IMR-90 (cell line): ENCODE measurements at regions not wholly inside any gene's neighbourhood (a gene's known extent, or its start where the extent isn't known, plus 50 kb on each side); places are given as distances from the start of the nearest gene placed in this dataset.

Source experiments
- ATAC-seq: fragments of 200-7000 bp; cut with Tn5 transposase; 2 replicates; pipeline ENCODE4 v1.9.1; 2020; ENCODE audit warnings: low read depth, mild to moderate bottlenecking, moderate library complexity
- BruUV-seq: library from RNA; stranded (reverse); fragments of 400-500 nt; replicated peaks from 2 replicates; lab custom pipeline; 2021; lab: Mats Ljungman, UMichigan
- CTCF ChIA-PET: fragments of 300-600 bp; formaldehyde crosslinking; extraction: SDS; loops from one replicate; lab custom pipeline; 2021; ENCODE audit warnings: antibody characterized with exemption; lab: Yijun Ruan, JAX
- POLR2A ChIA-PET: fragments of 300-600 bp; sonication (Branson Sonifier 250); formaldehyde crosslinking; loops from one replicate; lab custom pipeline; 2022; ENCODE audit warnings: antibody characterized with exemption; ENCODE audit not compliant: unreplicated experiment; lab: Charles Lee
- DNase-seq: peaks from one replicate; pipeline ENCODE4 v3.0.0; 2013
- H2AFZ ChIP-seq: replicated peaks from 2 replicates; pipeline ENCODE3; 2013; ENCODE audit warnings: low read length, mild to moderate bottlenecking; ENCODE audit not compliant: poor library complexity
- H2AK5ac ChIP-seq: 2 replicates; pipeline ENCODE4 v1.6.1; 2013; ENCODE audit warnings: low read depth, low read length, inconsistent platforms
- H2AK9ac ChIP-seq: replicated peaks from 2 replicates; pipeline ENCODE3; 2013; ENCODE audit warnings: mild to moderate bottlenecking, low read depth, low read length, moderate library complexity; ENCODE audit not compliant: poor library complexity
- H2BK120ac ChIP-seq: 2 replicates; pipeline ENCODE4 v1.6.1; 2013; ENCODE audit warnings: low read depth, low read length, inconsistent platforms
- H2BK15ac ChIP-seq: 3 replicates; pipeline ENCODE4 v1.6.1; 2013; ENCODE audit warnings: low read depth, low read length, inconsistent platforms
- H2BK20ac ChIP-seq: 2 replicates; pipeline ENCODE4 v1.6.1; 2013; ENCODE audit warnings: low read depth, mild to moderate bottlenecking, inconsistent platforms, low read length, moderate library complexity
- H2BK5ac ChIP-seq: 2 replicates; pipeline ENCODE4 v1.6.1; 2013; ENCODE audit warnings: mild to moderate bottlenecking, low read depth, low read length, inconsistent platforms; ENCODE audit not compliant: poor library complexity, severe bottlenecking
- H3K14ac ChIP-seq: replicated peaks from 2 replicates; pipeline ENCODE4 v1.6.1; 2013; ENCODE audit warnings: low read depth, low read length, inconsistent platforms
- H3K18ac ChIP-seq: 2 replicates; pipeline ENCODE4 v1.6.1; 2013; ENCODE audit warnings: low read depth, low read length, control low read depth
- H3K23ac ChIP-seq: 2 replicates; pipeline ENCODE4 v1.6.1; 2013; ENCODE audit warnings: low read depth, low read length, inconsistent platforms
- H3K27ac ChIP-seq: 2 replicates; pipeline ENCODE4 v1.5.1; 2013; ENCODE audit warnings: mild to moderate bottlenecking, control low read depth, low read length; ENCODE audit not compliant: insufficient read depth
- H3K27me3 ChIP-seq: 2 replicates; pipeline ENCODE4 v1.6.1; 2013; ENCODE audit warnings: low read length; ENCODE audit not compliant: control insufficient read depth, insufficient read depth
- H3K36me3 ChIP-seq: 2 replicates; pipeline ENCODE4 v1.6.1; 2013; ENCODE audit warnings: low read length, mixed read lengths; ENCODE audit not compliant: control insufficient read depth, insufficient read depth
- H3K4ac ChIP-seq: 2 replicates; pipeline ENCODE4 v1.6.1; 2013; ENCODE audit warnings: low read depth, low read length, inconsistent platforms
- H3K4me1 ChIP-seq: 2 replicates; pipeline ENCODE4 v1.6.1; 2013; ENCODE audit warnings: low read length, mixed read lengths; ENCODE audit not compliant: control insufficient read depth, insufficient read depth
- H3K4me2 ChIP-seq: 2 replicates; pipeline ENCODE4 v1.6.1; 2013; ENCODE audit warnings: low read depth, mild to moderate bottlenecking, control low read depth, low read length, moderate library complexity
- H3K4me3 ChIP-seq: 2 replicates; pipeline ENCODE4 v1.5.1; 2013; ENCODE audit warnings: low read depth, mild to moderate bottlenecking, control low read depth, low read length, moderate library complexity; ENCODE audit not compliant: insufficient read depth
- H3K56ac ChIP-seq: 2 replicates; pipeline ENCODE4 v1.6.1; 2013; ENCODE audit warnings: low read length, inconsistent platforms; ENCODE audit not compliant: insufficient read depth; ENCODE audit errors: extremely low read depth
- H3K79me1 ChIP-seq, 2 experiments: 2 replicates each; pipeline ENCODE4 v1.6.1; 2013; ENCODE audit warnings: low read length in 2 of 2, inconsistent platforms in 1 of 2, low read depth in 1 of 2
- H3K9ac ChIP-seq: 2 replicates; pipeline ENCODE4 v1.6.1; 2013; ENCODE audit warnings: low read depth, low read length, control low read depth
- H3K9me1 ChIP-seq: 2 replicates; pipeline ENCODE4 v1.6.1; 2013; ENCODE audit warnings: low read length, inconsistent platforms; ENCODE audit not compliant: insufficient read depth
- H3K9me3 ChIP-seq: 2 replicates; pipeline ENCODE4 v1.6.1; 2013; ENCODE audit warnings: low read length; ENCODE audit not compliant: control insufficient read depth, insufficient read depth
- H4K20me1 ChIP-seq: 2 replicates; pipeline ENCODE4 v1.6.1; 2013; ENCODE audit warnings: low read length, inconsistent platforms; ENCODE audit not compliant: insufficient read depth
- H4K5ac ChIP-seq: 2 replicates; pipeline ENCODE4 v1.6.1; 2013; ENCODE audit warnings: mild to moderate bottlenecking, low read depth, low read length, control low read depth
- H4K8ac ChIP-seq, 2 experiments: 2 replicates each; pipeline ENCODE4 v1.6.1; 2013; ENCODE audit warnings: low read depth in 2 of 2, low read length in 2 of 2, control low read depth in 1 of 2, inconsistent platforms in 1 of 2
- H4K91ac ChIP-seq: 2 replicates; pipeline ENCODE4 v1.6.1; 2013; ENCODE audit warnings: low read depth, low read length, inconsistent platforms; ENCODE audit not compliant: insufficient read depth
- BHLHE40 ChIP-seq: fragments of 150-350 bp; IDR thresholded peaks from 2 replicates; pipeline ENCODE4 v1.6.1; 2016; ENCODE audit warnings: mild to moderate bottlenecking, low read depth, low read length
- CEBPB ChIP-seq: IDR thresholded peaks from 2 replicates; pipeline ENCODE4 v1.6.1; 2012; ENCODE audit warnings: low read depth, low read length, improper control_type of control experiment
- FOS ChIP-seq: fragments of 150-350 bp; IDR thresholded peaks from 2 replicates; pipeline ENCODE4 v1.6.1; 2016; ENCODE audit warnings: low read depth, low read length
- RAD21 ChIP-seq: IDR thresholded peaks from 2 replicates; pipeline ENCODE4 v1.6.1; 2012; ENCODE audit warnings: low read length, improper control_type of control experiment
- RCOR1 ChIP-seq: IDR thresholded peaks from 2 replicates; pipeline ENCODE4 v1.6.1; 2012; ENCODE audit warnings: mild to moderate bottlenecking, low read length, improper control_type of control experiment; ENCODE audit not compliant: insufficient replicate concordance
- WGBS, 2 experiments: methylation state at CpG; one replicate each; pipeline versions ENCODE4 v1.1.5 to v1.1.7; 2013; ENCODE audit warnings: missing lambda C conversion rate in 2 of 2; ENCODE audit not compliant: insufficient read length in 1 of 2; ENCODE audit errors: extremely low coverage in 2 of 2; 5-methylcytosine and 5-hydroxymethylcytosine counted together
- dilution Hi-C: fragments of 300-500 bp; cut with HindIII; formaldehyde crosslinking; loops from one replicate; pipeline ENCODE4 v1.14.3; 2018; ENCODE audit warnings: low sequenced_read_pairs; ENCODE audit not compliant: unreplicated experiment
- in situ Hi-C: fragments of 300-500 bp; cut with MboI; formaldehyde crosslinking; loops from 3 replicates; pipeline ENCODE4 v1.14.3; 2019; ENCODE audit warnings: low sequenced_read_pairs, inconsistent platforms, mixed read lengths
- intact Hi-C: fragments of 100-400 bp; cut with micrococcal nuclease; formaldehyde crosslinking; loops from 2 replicates; pipeline ENCODE4 v1.10.0; 2022
- TF ChIP-seq, protein P1 (sequence below): fragments of 150-350 bp; IDR thresholded peaks from 2 replicates; pipeline ENCODE4 v1.6.1; 2017; ENCODE audit warnings: mild to moderate bottlenecking, antibody characterized with exemption, low read length, low read depth

DNA sequence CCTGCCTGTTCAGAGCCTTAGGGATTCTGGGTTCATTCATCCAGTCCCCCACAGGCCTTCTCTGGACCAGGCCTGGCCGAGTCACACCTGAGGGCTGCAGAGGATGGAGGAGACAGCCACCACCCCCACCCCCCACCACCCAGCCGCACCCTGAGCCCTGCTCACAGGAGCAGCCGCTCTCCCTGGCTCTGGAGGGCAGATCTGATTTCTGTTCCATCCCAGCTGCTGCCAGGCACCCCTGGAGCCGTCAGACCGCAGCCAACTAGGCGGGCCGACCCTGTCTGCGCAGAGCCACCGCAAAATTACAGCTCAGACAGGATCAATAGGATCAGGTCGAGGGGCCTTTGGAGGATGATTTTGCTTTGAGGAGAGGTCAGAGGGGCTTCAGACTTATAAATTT, 154.6 kb upstream of the MYL2 start:
- in situ Hi-C loops = no loop called here

More for the DNA sequence above, 154.6 kb upstream of the MYL2 start:
- Histone ChIP-seq H3K9ac (no peak overlapping the region), H4K5ac (no peak overlapping the region), H2AFZ (no peak overlapping the region), H3K79me1 (no peaks in the 10 kb centered on the region), H2BK5ac (no peak overlapping the region), H3K14ac (no peak overlapping the region), H3K4ac (no peak overlapping the region), H3K4me1 (no peaks in the 10 kb centered on the region), H4K91ac (no peak overlapping the region), H4K20me1 (no peaks in the 10 kb centered on the region), H3K18ac (no peak overlapping the region), H3K56ac (no peak overlapping the region), H2AK9ac (no peak overlapping the region), H3K27ac (no peak overlapping the region), H4K8ac (no peak overlapping the region), H3K23ac (no peak overlapping the region), H3K9me1 (no peaks in the 10 kb centered on the region), H2BK20ac (no peak overlapping the region), H3K36me3 (no peaks in the 10 kb centered on the region), H2BK120ac (no peak overlapping the region), H3K9me3 (no peaks in the 10 kb centered on the region), H2AK5ac (no peak overlapping the region), H3K27me3 (no peaks in the 10 kb centered on the region; the same call in none of the 2 replicates), H2BK15ac (no peak overlapping the region), H3K4me2 (no peak overlapping the region), H3K4me3 (no peak overlapping the region)
- POLR2A ChIA-PET = no interaction called here
- BruUV-seq = no TSS peak
- dilution Hi-C loops (no loop called here), intact Hi-C loops (no loop called here)
- CTCF ChIA-PET = no interaction called here
- ATAC-seq (no peak), DNase-seq (no peak)
- no CpG with 5 or more reads among the region's 10 CpGs for WGBS, 2 experiments
- TF ChIP-seq CEBPB (no peak), RCOR1 (no peak), FOS (no peak), BHLHE40 (no peak), RAD21 (no peak)
- TF ChIP-seq, protein P1, sequence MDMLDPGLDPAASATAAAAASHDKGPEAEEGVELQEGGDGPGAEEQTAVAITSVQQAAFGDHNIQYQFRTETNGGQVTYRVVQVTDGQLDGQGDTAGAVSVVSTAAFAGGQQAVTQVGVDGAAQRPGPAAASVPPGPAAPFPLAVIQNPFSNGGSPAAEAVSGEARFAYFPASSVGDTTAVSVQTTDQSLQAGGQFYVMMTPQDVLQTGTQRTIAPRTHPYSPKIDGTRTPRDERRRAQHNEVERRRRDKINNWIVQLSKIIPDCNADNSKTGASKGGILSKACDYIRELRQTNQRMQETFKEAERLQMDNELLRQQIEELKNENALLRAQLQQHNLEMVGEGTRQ = no peak
